HG03039 (cell line): ENCODE measurements at regions not wholly inside any gene's neighbourhood (a gene's known extent, or its start where the extent isn't known, plus 50 kb on each side); places are given as distances from the start of the nearest gene placed in this dataset.

ENCODE experiments used
- ATAC-seq: cut with Tn5 transposase; IDR thresholded peaks from one replicate; pipeline ENCODE4 v1.9.1; 2021; ENCODE audit warnings: mild to moderate bottlenecking, moderate library complexity; ENCODE audit not compliant: unreplicated experiment

DNA sequence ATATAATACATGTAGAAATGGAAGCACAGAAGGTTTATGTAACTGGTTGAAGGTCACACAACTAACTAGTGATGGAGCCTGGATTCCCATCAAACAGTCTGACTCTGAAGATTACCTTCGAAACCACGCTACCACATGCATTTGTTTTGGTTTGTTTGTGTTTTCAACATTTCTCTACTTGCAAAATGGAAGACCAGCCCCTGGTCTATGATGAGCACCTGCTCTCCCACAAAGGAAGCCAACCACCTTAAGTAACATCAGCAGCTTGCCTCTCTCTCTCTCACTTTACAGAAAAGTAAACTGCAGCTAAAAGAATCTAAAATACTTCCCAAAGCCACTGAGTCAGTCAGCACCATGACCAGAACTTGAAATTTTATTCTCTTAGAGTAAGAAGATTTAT, 186.9 kb upstream of the TMPO start:
- no peak for ATAC-seq

DNA sequence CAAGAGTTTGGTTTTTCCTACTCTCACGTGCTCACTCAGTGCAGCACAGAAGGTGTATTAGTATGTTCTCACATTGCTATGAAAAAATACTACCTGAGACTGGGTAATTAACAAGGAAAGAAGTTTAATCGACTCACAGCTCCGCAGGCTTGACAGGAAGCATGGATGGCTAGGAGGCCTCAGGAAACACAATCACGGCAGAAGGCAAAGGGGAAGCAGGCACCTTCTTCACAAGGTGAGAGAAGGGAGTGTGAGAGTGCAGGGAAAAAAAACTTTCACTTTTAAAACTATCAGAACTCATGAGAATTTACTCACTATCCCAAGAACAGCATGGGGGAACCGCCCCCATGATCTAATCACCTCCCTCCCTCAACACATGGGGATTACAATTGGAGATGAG, 185.8 kb upstream of the TMPO start:
- ATAC-seq, result no peak

DNA sequence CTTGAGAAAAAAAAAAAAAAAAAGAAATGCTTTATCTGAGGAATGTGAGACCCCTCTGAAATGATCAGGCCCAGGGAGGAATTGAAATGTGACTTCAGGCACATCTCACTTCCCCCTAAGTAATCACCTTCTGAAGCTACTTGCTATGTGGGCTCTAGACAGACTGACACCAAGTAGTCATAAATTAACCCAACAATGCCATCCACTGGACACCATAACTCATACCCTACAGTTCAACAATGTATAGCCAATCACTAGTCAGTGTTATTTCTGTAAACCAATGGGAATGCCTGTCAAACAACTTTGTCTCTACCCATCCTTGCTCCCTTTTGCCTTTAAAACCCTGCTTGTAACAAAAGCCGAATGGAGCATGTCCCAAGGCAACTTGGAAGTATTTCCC, 182.7 kb upstream of the TMPO start:
- ATAC-seq, result no peak

DNA sequence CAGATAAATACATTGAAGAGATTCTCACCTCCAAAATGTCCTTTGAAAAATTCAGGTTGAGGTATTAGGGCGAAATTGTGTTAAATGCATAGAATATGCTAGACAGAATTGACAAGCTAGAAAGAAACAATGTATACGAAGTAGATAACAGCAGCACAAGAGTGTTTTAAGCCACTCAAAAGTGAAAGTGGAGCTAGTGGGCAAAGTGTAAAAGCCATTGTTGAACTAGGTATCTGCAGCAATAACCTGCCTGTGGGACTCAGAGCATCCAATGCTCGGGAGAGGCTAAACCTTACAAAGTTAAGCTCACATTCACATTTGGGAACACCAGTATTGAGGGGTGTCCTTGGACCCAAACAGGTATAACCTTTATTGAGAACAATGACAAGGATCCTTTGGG, 180.6 kb upstream of the TMPO start:
- no peak for ATAC-seq

DNA sequence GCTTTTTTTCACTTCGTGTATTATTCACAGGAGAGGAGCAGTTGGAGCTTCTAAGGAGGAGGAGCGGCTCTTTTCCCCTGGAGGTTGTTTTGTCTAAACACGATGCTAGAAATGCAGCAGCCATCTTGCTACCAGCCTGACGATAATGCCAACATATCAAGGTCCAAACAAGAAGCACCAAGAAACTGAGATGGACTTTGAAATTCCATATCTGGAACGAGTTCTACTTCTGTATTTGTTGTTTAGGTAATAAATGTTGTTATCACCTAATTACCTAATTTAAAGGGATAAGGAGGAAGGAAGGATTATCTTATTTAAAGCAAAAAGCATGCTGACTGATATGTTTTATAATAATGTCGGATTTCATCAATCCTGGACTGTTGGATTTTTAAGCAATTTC, 174.4 kb upstream of the TMPO start:
- no peak for ATAC-seq

DNA sequence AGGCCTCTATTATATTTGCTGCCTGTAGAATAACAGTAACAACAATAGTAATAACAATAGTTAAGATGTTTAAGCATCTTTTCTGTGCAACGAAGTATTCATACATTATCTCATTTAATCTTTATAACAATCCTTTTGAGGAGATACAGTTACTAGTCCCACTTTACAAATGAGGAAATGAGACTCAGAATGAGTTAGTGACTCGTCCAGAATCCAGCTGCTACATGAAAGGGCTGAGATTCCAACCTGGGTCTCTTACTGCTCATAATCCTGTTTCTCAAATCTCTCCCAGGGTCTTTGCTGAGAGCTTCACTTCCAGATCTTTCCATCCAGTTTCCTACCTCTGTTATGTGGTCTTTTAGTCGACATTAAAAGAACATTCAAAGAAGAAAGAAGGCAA, 173.7 kb upstream of the TMPO start:
- ATAC-seq, result no peak

DNA sequence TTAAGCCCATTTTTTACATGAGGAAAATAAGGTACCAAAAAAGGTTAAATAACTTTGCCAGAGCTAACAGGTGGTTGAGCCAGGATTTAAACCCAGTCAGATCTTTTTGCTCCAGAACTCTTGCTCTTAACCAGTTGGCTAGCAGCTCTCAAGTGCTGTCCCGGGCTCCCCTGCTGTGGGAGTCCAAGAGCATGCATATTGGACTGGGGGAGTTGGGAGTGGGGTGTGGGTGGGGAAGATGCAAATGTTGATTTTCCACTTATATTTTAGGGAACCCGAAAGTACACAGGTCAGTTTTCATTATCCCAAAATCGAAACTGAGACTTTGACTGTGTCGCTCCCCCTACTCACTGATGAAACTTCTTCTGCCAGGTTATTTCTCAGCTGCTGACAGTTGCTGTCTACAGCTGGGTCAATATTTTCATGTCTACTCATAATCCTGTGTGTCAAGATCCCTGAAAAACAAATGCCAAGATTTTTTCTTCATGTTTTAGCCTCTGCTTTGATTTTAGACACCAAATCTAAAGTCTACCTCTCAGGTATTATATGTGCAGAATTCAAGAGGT, 172.3 kb upstream of the TMPO start:
- no peak for ATAC-seq

DNA sequence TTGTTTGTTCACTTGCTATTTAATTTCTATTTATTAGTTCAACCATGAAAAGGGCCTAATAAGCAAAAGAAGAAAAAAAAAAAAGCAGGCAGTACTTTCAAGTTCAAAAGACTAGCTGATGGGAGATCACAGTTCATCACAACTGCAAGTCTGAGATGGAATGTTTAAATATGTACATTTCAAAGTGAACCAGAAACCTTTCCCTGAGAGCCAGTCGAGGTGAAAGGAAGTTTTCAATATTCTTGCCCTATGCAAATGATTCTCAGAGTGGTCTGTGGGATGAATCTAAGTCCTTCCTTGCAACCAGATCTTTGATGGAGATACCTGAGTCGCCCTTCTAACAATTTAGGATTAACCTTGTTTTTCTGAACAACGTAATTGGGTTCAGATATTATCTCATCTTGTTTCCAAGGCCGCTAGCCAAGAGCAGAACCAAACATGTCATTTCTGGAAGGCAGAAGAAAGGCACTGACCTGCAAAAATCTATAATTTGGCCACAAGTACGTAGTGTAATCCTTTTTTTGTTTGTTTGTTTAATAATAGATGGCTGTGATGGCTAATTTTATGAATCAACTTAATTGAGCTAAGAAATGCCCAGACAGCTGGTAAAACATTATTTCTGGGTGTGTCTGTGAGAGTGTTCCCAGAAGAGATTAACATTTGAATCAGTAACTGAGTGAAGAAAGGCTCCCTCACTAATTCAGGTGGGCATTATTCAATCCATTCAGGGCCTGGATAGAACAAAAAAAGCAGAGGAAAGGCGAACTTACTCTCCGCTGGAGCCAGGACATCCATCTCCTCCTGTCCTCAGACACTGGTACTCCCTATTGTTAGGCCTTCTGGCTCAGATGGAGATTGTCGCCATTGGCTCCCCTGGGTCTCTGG, 171.1 kb upstream of the TMPO start:
- no peak for ATAC-seq

DNA sequence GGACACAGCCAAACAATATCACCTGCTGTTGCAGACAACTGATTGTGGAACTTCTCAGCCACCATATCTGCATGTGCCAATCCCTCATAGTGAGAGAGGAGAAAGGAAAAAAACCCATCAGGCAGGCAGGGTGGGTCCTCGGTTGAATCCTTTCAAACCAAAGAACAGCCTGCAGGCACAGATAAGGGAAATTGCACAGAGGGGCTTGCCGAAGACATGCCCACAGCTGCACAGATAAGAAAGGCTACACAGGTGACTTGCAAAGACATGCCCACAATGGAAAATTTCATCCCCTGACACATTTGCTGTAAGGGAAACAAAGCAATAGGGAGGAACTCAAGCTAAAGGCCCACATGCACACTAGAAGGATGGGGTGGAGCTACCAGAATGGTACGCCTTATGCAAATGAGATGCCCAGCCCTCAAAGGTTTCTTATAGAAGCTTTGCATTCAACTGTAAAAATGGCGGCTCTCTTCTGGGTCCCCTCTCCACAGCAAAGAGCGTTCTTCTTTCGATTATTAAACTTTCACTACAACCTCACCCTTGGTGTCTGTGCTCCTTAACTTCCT, 170.0 kb upstream of the TMPO start:
- no peak for ATAC-seq

DNA sequence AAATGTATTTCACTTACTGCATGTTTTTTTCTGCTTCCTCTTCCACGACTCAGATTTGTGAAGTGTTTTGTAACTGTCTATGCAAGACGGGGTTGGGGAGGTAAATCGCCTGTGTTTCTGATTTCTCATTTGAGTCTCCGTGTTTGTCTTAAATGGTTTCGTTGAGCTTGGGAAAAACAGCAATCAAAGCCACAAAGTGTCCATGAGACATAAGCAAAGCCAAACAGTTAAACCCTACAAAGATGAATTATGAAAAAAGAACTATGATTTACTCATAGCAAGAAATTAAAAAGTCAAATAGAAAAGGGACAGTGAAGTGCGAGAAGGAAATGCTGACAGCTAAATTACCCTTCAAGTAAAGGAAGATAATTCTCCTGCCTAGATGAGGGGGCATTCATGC, 164.3 kb upstream of the TMPO start:
- no peak for ATAC-seq

DNA sequence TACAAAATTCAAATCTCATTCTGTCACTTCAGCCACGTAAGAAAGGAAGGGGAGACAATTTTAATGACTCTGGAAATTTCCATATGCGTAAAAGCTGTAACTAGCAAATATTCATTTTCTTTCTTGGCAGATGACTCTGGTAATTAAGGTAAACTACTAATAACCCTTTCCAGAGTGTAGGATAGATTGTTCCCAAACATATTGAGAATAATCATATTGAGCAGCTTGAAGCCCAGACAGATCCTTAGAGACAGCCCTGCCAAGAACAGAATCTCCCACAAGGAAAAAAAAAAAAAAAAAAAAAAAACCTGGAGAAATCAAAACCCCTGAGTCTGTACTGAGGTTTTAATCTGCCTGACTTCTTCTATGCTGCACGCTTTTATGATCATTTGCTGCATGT, 163.6 kb upstream of the TMPO start:
- ATAC-seq, result no peak

DNA sequence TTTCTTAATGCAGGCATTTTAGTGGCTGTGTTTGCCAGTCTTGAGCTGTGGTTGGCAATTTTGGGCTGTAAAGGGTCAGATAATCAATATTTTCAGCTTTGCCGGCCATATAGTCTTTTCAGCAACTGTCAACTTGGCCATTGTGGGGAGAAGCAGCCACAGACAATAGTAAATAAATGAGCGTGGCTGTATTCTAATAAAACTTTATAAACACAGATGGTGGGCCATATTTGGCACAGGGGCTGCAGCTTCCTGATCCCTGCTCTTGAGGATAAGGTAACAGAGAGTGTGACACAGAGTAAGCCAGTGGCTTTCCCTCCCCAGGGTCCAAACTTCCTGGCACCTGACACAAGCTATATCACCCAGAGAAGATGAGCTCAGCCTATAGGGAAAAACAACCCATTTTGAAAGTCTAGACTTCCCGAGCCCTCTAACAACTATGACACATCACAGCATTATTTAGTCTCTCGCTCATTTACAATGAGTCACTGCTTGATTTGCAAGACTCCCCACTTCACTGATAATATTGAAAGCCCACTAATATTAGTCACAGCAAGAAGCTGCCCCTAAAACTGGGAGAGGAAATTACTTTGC, 163.1 kb upstream of the TMPO start:
- ATAC-seq, result no peak

DNA sequence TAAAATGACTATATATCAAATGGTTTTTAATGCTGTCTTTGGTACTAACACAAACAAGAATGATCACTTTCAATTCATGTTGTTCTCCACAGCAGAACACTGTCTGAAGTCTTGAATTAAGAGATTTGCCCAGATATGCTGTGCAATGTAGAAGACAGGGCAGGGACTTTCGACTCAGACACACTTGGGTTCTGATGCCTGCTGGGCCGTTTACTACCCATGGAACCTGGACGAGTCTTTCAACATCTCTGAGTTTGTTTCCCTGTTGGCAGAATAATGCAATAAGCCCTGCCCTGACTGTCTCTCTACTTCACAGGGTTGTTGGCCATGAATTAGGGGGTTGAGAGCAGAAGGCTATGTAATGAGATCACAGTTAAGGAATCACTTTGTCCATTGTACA, 162.6 kb upstream of the TMPO start:
- no peak for ATAC-seq

DNA sequence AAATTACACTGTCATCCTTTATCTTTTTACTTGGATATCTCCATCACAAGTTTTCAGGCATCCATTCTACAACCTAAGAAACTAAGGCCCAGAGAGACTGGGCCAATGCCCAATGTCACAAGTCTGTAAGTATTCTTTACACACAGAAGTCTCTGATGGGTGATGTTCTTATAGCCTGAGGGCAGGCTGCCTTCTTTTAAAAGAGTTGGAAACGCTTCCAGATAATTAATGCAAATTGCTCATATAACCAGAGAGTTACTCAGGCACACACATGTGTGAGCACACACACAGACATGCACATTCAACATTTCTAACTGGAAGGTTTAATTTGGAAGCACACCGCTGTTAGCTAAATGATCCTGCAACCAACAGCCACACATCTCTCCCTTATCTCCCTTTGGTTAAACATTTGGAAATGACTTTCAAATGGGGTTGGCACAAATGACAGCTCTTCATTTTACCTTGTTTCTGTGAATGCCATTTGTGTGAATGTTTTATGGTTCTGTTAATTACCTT, 160.8 kb upstream of the TMPO start:
- ATAC-seq, result no peak

DNA sequence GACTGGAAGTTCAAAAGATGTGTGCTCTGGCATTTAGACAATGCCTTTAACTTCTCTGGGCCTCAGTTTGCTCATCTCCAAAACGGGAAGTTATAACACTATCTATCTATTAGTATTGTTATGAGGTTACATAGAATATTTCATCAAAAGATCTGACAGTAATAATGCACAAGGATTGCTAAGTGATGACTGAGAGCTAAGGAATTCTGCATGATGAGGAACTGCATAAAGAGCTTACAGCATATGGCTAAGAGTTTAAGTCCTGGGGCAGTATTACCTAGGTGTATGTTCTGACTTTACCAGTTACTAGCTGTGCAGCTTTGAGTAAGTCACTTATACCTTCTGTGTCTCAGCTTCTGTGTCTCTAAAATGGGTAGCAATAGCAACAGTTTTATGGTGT, 160.1 kb upstream of the TMPO start:
- no peak for ATAC-seq

DNA sequence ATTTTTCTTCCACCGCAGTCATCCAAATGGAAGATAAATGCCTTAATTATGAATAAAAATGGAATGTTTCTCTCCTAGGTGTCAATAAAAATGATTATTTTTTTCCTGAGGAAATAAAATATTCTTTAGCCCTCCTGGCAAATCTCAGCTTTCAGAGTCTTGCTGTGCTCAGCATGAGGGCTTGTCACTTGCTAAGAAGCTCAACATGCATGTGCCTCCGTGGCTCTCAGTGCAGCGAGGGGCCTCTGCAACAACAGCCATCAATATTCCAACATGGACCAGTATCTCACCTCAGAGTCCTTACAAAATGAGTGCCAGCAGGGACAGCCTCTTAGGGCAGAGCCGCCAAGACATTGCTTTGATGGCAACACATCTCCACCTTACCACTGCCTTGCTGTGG, 159.5 kb upstream of the TMPO start:
- ATAC-seq, result no peak

DNA sequence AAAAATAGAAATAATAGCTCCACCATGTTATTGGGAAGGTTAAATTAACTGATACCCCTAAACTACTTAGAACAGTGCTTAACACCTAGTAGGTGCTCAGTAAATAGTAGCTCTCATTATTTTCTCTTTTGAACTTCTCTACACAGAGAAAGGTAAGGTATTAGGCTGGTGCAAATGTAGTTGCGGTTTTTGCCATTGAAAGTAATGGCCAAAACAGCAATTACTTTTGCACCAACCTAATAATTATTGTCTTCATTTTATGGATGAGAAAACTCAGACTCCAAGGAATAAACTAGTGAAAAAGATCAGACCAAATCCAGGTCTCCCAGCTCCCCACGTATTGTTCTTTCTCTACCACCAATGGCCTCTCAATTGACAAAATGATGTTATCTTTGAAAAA, 157.2 kb upstream of the TMPO start:
- no peak for ATAC-seq

DNA sequence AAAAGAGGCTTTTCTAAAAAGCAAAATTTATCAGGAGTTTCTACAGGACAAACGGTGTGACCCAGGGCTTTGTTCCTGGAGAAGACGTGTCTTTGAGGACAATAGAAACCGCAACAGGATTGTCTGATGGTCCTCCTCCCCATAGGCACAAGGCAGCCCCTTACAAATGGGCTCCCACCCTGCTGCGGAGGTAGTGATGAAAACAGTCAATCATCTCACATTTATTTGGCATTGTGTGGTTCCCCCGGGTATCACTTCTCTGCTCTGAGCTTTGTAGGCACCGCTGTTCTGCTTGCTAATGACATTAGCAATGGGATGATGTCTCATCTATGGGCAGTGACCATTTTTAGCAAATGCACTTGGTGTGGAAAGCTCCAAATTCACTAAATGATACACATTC, 155.5 kb upstream of the TMPO start:
- ATAC-seq, result no peak

DNA sequence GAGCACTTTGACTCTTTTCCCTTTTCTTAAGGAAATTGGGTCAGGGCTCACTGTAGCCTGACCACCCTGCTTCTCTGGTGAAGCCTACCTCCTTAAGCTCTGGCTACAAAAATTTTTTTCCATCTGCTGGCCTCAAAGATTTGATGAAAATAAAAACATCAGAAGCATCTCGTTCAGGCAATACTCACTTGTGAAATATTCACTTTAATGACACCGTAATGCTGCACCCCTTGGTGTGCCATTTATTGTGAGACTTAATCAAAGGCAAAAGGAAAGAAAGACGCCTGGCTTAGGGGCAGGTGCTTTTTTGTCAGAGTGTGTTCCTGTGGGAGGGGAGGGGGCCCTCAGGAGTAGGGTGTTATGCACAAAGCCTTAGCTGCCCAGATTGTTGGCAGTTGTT, 155.0 kb upstream of the TMPO start:
- no peak for ATAC-seq

DNA sequence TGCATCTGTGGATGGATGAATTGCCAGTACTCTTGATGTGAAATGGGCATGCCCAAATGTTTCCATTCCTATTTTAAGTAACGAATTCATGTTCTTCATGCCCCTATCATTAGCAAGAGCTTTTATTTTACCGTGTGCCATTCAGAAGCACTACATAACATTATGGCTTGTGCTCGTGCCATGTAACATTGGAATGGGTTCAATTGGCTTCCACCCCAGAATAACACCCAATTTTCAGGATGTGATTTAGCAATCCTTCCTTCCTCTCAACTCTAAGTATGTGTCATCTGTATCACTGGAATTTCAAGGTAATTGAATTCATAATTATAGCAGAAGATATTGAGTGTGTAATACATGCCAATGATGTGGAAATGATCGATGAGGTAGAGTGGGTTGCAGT, 145.8 kb upstream of the TMPO start:
- ATAC-seq, result no peak

DNA sequence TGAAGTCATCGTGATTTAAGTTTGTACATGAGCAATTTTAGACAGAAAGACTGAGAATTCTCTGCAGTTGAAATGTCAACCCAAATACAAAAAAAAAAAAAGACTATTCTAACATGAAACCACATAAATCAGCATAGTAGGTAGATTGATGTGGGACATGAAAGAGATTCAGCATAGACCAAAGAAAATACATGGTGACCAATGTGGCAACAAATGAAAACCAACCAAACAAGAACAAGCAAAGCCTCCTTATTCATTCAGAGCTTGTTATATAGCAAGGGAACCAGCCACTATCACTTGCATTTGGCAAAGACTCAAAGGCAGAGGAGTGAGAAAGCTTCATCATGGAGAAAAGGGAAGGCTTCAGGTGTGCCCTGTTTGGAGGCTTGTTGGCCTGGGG, 144.4 kb upstream of the TMPO start:
- ATAC-seq, result no peak

DNA sequence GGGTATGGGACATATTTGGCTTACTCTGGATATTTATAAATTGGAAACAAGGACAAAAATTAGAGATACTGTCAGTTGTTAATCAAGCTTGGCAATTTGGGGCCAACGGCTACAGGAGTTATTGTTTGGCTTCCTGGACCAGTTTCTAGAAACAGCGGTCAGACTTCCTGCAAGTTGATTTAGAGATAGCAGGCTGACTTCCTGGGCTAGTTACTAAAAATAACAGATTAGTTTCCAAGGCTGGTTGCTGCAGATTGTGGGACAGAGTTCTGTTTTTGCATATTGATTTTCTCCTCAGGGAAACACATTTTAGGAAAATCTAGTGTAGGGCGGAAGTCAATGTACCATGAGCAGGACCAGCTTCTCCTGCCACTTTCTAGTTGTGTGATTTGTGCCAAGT, 144.0 kb upstream of the TMPO start:
- no peak for ATAC-seq
